KG1 (cell line): ENCODE measurements at regions not wholly inside any gene's neighbourhood (a gene's known extent, or its start where the extent isn't known, plus 50 kb on each side); places are given as distances from the start of the nearest gene placed in this dataset.
"Not testable (repeated sequence)": the region's sequence is repeated elsewhere in the genome, so short reads cannot be mapped to it uniquely, and the experiment has no call there.

Experiments
- DNase-seq: peaks from one replicate; lab custom pipeline; 2025; lab: John Stamatoyannopoulos, UW

- DNase-seq = no peak
These were observed 322.5 kb upstream of the COL8A1 start for GRCh38 chr3:99315896-99316295.

GRCh38 chr3:99313485-99313884 is 324.9 kb upstream of the COL8A1 start:
- no peak for DNase-seq

- no peak for DNase-seq
These were observed 339.7 kb upstream of the COL8A1 start for GRCh38 chr3:99298661-99299060.

DNA sequence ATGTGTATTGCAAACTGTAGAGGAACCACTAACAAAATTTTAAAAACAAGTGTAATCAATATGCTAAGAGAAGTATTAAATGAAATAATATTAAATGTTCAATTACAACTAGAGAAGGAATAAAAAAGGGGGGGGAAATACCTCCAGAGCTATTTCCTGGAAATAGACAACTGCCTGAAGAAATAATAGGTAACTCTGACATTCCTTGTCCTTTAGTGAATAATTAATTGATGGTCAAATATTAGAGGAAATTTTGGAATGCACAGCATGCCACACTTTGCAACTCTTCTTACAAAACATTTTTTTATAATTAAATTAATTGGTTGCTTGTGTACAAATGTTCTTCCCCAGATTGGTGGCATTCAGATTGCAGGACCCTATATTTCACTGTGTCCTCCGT is 342.6 kb upstream of the COL8A1 start:
- DNase-seq = no peak

- DNase-seq = not testable (repeated sequence)
These were observed 344.3 kb upstream of the COL8A1 start for GRCh38 chr3:99294092-99294491.

- no peak for DNase-seq
These were observed 350.5 kb upstream of the COL8A1 start for GRCh38 chr3:99287876-99288275.

DNA sequence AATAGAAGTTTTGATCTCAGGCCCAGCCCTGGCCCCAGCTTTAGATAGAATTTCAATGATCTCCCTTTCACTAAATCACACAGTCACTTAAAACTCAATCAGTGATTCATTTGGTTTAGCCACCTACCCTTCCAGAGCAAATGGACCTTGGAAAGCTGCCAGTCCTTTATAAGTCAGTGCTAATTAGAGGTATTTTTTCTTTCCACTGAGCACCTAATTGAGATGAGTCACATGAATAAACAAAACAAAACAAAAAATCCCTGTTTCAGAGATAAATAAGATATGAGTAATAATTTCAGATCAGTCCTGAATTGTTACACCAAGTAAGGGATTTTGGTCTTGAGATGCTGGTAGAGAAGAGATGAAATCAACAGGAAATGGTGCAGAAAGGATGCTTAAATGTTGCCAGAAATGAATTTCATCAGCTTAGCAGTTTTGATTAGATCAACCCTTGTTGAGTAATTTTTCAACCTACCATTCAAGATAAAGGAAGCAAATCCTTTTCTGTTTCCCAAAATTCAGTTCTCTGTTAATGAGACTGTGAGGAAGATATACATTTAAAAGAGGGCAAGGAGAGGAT is 352.0 kb upstream of the COL8A1 start:
- DNase-seq = no peak

GRCh38 chr3:99269606-99270351 is 368.3 kb upstream of the DCBLD2 start:
- no peak for DNase-seq

DNA sequence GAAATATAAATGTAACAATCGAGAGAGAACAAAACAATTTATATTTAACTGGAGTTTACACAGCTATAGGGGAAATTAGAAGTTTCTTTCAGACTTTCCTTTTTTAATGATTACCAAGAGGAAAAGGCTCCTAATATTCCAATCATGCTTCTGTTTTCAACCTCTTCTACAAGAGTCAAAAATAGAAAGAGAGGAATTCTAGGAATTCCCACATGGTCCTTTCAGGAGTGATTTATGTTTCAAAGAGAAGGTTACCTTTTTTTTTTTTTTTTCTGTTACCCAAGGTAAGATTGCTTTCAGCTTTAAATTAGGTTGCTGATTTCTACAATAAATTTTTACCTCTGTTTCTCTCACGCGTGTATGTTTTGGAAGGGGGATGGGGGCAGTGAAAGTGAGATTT is 355.3 kb upstream of the DCBLD2 start:
- DNase-seq = no peak

- no peak for DNase-seq
These were observed 352.5 kb upstream of the DCBLD2 start for GRCh38 chr3:99253963-99254355.

GRCh38 chr3:99250821-99251355 is 349.4 kb upstream of the DCBLD2 start:
- no peak for DNase-seq

DNA sequence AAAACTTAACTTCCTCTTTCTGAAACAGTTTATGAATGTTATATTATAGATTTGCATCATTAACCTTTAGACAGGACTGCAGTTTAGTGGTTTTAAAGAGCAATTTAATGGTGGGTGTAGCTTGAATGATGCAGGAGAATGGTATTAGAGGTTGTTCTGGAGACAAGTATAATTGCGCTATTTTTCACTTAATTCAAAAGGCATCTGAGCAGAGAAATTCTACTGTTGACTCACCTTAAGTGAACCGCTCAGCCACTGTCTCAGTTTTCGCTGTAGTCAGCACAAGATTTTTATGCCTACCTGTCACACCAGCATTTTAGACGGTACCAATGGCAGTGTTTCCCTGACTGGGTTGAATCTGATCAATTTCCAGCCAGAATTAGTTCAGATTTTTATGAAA is 348.8 kb upstream of the DCBLD2 start:
- DNase-seq = no peak

DNA sequence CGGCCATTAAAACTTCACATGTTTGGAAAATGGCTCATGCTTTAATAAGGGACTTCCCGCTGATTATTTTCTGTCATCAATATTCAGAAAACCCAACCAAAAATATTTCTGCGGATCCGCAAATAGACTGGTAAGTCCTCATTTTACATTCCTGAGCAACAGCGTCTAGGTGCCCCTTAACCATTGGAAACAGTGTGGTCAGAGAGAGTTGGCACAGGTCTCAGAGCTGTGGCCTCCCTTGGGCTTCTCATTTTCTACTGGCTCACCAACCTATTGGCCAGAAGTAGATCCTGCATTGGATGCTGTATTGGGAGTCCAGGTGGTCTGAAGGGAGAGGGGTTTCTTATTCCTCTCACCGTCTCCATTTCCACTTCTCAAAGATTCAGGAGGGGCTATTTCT is 348.1 kb upstream of the DCBLD2 start:
- no peak for DNase-seq

DNA sequence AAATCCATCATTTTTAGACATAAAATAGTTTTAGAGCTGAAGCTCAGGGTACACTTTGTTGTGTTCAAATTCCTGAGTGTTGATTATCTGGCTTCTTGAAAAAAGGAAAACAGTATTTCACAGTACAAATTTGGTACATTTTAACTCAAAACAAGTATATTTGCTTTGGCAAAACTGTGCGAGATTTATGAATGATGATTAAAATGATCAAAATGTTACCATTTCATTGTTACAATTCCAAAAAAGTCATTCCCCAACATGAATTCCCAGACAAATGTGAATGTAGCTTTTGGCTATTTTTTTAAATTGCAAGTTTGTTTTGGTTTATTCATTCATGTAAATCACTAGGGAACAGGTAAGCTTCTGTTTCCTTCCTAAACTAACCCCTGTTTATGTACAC is 347.4 kb upstream of the DCBLD2 start:
- no peak for DNase-seq

DNA sequence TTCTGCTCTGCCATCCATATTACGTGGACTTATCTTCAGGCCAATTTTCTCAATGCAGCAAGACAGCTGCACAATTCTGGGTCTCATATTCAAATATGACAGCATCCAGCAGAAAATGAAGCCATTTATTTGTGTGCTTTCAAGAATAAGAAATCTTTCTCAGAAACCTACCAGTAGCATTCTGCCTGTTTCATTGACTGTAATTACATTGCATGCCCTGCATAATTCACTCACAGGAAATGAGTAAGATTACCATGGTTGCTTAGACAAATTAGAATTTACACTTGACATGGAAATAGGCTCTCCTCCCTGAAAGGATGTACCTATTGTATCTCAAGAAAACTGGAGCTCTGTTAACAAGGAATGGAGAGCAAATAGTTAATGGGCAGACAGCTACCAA is 346.6 kb upstream of the DCBLD2 start:
- no peak for DNase-seq

GRCh38 chr3:99246010-99246654 is 344.6 kb upstream of the DCBLD2 start:
- DNase-seq = no peak

DNA sequence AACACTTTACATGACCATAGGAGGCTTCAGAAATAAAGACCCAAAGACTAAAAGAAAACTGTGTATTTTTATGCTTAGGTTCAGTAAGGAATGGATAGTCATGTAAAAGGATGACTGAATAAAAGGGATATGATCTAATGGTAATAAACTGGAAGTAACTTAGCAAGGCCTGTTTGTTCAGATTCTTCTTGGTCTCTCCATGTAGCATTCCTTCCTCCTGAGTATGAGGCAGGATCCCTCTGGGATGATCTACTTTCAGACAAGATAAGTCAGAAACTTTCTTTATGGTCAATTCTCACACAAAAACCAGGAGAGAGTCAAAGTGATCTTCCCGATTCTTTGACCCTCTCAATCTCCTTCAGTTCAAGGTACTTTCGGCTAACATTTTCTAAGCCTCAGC is 340.8 kb upstream of the DCBLD2 start:
- DNase-seq = no peak

DNA sequence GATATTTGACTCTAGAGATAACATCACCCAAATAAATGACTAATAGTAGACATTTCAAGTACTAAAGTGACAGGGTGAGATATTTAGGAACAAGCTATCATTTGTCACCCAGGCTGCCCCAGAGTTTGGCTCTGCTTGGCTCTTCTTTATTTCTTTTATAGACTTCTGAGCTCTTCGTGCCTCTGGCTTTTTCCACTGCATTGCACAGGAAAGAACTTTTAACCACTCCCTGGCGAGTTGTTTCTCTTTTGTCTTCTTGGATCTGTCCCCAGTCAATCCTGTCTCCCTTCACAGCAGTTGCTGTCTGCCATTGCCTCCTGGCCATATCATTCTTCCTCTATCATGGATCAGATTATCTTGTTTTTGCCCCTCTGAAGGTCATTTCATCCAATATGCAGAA is 339.2 kb upstream of the DCBLD2 start:
- no peak for DNase-seq

DNA sequence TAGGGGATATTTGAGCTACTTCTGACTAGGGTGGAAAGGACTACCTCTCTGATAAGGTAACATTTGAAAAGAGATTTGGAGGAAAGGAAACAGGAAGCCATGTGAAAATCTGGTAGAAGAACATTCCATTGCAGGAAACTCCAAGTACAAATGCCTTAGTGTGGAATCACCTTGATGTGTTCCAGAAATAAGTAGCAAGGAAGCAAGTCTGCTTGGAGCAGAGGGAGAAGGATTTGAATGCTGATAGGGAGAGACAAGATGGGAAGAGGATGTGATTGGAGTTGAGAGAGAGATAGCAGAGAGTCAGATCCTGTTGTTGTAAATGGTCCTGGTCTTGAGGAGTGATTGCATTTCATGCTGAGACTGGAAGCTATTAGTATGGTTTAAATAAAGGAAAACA is 335.1 kb upstream of the DCBLD2 start:
- no peak for DNase-seq

DNA sequence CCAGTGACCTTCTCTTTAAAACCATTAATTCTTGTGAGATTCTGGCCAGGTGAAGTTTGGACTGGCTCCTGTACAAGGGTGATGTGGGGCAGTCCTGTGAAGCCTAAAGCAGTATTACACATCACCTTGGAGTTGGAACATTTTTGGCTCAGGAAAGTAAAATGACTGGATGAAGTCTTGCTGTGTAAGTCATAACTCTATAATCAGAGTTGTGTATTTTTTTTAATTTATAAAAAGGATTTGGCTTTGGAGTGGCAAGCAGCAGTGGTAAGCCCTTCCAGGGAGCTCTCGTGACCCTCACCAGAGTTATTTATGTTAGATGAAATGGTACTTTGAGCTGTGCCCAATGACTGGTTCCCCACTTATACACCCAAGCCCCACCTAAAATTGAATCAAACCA is 331.2 kb upstream of the DCBLD2 start:
- DNase-seq = no peak

GRCh38 chr3:99218468-99218867 is 317.0 kb upstream of the DCBLD2 start:
- DNase-seq = no peak

- DNase-seq = no peak
These were observed 311.5 kb upstream of the DCBLD2 start for GRCh38 chr3:99212969-99213368.

DNA sequence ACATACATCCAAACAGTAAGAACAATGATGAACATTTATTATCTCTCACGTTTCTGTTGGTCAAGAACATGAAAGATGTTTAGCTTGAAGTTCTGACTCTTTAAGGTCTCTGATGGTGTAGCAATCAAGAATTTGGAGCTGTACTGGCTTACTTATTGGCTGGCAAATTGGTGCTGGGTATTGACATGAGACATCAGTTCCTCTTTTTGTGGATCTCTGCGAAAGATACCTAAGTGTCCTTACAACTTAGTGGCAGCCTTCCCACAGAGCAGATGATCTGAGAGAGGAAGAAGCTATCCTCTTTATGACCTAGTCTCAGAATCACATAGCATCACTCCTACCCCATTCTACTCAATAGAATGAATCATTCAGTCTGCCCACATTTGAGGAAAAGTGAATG is 309.8 kb upstream of the DCBLD2 start:
- DNase-seq = no peak
